HG03045 (cell line): ENCODE measurements at regions not wholly inside any gene's neighbourhood (a gene's known extent, or its start where the extent isn't known, plus 50 kb on each side); places are given as distances from the start of the nearest gene placed in this dataset.
"Not testable (repeated sequence)": the region's sequence is repeated elsewhere in the genome, so short reads cannot be mapped to it uniquely, and the experiment has no call there.

Experiments
- ATAC-seq: cut with Tn5 transposase; IDR thresholded peaks from one replicate; pipeline ENCODE4 v1.9.1; 2021; ENCODE audit warnings: mild to moderate bottlenecking, moderate library complexity; ENCODE audit not compliant: unreplicated experiment

DNA sequence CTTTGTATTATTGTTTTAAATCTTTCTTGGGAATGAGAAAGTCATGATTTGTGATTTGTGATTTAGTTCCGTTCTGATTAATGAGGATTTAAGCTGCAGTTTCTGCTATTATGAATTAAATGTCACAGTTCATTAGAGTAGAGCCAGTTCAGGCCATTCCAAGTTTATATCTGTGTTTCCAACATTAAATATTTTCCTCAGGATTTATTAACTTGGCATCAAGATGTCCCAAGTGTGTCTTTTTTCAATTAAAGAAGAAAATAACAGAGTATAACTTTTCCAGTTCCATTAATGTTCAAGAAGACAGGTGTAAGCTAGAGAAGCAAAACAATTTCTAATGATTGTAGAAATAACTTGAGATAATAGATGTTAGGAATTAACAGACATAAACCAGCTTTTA lies 1183.2 kb upstream of the CELF2 start:
- no peak for ATAC-seq

DNA sequence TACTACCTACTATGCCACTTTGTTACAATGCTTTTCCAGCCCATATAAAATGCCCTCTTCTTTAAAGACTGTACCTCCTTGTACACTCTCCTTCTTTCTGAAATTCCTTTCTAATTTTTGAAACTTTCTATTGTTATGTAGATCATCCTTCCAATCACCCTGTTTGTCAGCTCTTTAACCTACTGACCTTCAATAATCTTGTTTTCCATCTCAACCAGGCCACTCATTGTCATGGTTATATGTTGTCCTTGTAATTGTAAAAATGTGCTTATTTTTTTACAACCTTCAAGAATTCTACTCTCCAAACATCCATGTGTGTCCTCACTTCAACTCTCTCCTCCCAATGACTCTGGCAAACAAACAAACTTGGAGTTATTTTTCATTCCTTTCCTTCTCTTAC lies 1172.6 kb upstream of the CELF2 start:
- ATAC-seq: no peak

DNA sequence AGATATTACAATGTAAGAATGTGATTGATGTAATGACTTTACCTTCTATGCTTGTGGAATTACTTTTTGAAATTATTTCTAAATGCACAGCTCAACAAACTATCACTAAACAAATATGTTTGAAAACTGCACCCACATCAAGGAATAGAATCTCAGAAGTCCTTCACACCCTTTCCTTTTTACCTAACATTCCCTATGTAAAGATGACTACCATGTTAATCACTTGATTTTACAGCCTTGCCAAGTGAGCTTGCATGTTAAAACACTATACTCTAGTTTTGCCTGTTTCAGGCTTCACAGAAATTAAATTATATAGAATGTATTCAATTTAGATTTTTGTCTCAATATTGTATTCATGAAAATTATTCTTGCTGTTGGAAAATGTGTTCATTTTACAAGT lies 1169.4 kb upstream of the CELF2 start:
- no peak for ATAC-seq

DNA sequence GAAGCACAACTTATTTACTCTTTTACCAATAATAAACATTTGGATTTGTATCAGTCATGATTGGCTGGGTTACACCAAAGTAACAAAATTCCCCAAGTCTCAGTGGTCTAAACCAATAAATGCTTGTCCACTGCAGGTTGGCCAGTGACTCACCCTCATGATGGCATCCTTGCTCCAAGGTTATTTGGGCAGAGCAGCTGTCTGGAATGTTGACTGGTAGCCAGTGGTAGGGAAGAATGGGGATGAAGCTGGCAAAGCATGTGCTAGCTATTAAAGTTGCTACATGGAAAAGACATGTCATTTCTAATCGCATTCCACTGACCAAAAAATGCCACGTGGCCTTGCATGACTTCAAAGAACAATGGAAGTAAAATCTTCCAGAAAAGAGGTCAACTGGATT lies 1168.7 kb upstream of the CELF2 start:
- no peak for ATAC-seq

DNA sequence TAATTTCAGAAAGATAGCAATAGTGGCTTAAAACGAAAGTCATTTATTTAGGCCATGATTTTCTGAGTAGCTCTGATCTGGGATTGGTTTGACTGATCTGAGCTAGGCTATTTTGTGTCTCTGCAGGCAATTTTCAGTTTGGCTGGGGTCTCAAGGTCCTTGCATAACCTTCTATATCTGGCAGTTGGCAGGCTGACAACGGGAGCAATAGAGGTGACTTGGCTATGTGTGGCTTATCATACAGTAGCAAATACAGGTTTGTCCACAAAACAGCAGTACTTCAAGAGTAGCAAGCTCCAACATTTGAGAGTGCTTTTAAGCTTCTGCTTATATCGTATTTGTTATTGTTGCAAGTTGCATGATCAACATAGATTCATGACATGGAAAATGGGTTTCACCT lies 1167.3 kb upstream of the CELF2 start:
- ATAC-seq: no peak

DNA sequence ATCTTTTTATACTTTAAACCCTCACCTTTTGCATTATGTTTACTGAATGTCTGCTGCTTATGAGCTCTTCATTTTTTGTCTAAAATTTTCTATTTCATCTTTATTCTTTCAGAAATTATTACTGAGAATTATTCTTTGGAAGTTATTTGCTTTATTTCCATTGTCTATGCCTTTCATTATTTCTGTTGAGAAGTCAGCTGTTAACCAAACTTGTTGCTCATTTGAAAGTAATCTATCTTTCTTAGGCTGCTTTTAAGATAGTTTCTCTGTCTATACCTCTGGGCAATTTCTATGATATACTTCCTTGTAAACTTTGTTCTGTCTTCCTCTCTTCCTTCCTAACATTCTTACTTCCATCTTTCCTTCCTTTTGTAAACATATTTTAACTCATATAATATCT lies 1165.9 kb upstream of the CELF2 start:
- no peak for ATAC-seq

DNA sequence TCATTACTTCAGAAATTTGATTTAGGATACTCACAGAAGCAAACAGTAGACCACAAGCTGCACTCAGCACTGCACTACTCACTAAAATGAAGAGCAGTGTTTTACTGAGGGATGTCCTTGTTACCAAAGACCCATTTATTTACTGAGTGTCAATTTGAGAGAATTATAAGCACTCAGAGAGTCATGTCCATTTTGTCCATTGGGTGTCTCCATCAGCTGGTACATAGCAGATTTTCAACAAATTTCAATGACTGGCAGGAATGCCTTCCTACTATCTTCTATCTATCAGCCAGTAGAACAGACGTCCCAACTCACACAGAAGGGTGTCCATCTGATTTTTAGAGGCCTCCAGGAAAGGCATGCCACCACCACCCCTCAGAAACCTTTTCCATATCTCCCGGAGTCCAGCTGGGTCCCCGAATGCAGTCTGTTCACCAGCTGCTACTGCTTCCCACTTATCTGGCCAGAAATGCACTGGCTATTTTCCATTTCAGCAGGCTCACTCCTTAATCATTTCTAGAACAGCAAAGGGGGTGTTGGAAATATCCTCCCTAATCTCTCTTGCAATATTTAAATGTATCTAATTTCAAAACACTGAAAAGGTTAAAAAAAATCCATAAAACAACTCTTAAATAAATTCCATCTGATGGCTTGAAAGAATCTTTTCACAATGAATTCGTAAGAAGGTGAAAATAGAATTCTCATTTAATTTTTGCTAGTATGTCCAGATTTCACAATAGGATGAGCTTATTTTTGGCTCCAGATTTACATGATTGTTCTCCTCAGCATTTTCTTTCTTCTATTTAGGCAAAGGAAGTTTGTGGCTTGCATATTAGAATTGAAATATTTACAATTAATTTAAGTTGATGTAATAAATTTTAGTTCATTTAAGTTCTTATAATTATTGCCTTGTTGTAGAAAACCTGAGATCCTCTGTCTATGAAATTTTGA lies 1164.0 kb upstream of the CELF2 start:
- no peak for ATAC-seq

DNA sequence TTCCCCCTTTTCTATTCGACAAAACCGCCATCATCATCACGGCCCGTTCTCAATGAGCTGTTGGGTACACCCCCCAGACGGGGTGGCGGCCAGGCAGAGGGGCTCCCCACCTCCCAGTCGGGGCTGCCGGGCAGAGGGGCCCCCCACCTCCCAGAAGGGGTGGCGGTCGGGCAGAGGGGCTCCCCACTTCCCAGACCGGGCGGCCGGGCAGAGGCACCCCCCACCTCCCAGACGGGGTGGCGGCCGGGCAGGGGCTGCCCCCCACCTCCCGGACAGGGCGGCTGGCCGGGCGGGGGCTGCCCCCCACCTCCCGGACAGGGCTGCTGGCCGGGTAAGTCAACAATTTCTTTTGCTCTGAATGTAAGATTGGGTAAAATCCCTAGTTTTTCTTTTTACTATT lies 1162.2 kb upstream of the CELF2 start:
- ATAC-seq: not testable (repeated sequence)

DNA sequence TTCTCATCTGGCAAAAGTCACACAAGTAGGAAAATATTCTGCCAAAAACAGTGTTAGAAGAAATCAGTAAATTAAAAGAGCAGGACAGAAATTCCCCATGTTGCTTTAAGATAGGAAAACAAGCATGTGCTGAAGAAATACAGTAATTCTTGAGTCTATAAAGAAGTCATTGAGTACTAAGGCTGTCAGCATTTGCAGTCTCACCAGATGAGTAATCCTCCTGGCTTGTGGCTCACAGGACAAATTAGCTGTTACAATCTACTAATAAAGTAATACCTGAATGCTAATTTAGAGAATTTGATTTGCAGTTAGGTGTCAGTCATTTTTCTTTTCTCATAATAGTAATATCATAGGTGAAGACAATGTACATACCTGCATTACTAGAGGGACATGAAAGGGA lies 1158.9 kb upstream of the CELF2 start:
- ATAC-seq: no peak

DNA sequence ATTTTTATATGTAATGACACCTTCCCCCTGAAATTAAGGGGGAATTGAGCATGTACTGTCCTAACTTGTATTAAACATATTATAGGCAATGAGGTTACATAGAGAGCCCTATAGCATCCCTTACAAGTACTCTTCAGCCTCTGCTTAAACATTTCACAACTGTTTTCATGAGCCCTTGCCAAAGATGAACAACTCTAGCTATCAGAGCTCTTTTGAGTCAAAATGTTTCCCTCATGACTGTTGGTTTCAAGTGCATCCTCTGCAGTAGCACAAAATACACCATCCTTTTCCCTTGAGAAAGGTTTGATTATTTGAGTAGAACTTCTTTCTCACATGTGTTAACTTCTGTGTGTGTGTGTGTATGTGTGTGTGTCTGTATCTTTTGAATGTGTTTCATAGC lies 1157.6 kb upstream of the CELF2 start:
- no peak for ATAC-seq

DNA sequence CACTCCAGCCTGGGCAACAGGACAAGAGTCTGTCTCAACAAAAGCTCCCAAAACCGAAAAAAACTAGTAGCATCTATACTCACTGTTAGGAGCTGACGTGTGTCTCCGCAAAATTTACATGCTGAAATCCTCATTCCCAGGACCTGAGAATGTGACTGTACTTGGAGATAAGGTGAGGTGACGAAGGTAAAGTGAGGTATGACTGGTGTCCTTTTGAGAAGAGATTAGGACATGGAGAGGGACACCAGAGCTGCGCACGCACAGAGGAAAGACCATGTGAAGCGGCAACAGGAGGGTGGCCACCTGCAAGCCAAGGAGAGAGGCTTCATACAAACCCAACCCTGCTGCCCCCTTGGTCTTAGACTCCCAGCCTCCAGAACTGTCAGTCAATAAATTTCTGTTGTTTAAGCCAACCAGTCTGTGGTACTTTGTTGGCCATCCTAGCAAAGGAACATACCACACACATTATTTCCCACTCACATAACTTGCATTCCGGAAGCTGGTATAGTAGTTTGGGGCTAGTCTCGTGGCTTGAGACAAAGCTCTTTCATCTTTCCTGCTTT lies 1154.0 kb upstream of the CELF2 start:
- ATAC-seq: no peak

DNA sequence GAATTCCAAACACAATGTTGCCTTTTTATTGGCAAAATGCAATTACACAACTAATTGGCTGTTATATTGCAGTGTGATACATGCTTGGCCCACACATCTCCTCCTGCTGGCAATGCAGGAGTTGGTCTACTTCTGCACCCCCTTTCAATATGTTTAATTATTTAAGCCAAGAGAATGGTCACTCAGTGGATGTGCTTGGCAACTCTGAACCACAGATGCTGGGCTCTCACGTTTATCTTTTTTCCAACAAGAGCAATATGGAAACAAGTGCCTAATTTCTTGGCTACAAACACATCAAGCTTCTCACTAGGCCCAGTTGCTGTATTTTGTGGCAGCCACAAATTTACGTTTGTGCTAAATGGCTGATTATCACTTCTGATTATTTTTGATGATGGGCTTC lies 1149.2 kb upstream of the CELF2 start:
- no peak for ATAC-seq

DNA sequence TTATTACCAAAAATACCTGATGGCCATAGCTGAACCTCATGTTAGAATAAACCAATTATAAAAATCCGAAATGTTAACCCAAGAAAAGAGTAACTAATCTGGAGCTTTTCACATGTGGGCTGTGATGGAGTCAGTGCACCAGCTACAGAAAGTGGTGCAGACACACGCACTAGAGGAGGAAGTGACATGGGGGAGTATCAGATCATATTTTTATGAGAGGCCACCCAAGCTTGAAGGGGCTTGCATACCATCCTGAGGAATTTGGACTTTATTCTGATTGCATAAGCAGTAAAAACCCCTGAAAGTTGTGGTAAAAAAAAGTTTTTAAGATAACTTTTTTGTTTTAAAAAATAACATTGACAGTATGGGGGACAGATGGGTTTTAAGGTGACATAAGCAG lies 1148.5 kb upstream of the CELF2 start:
- no peak for ATAC-seq

DNA sequence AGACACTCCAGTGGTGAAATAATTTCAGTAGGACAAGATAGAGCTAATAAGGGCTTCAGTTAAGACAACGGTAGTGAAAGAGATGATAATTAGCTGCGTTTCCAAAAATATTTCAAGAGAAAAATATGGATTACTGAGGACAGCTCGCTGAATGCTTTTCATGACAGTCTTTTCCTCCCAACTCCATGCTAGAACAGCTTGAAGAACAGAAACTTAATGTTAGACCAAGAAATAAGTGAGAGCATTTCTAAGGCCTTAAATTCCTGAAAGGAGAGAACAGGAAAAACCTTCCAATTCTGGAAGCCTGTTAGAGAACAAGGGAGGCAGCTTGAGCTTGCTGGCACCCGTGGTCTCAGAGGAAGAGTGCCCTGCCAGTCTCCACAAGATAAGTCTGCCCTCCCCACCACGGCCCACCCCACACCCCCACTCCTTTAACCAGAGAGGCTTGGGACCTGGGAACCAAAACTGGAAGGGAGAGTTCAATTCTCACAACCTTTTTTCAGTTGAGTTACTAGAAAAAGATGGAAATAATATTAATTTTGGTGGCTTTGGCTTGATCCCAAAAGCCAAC lies 1148.0 kb upstream of the CELF2 start:
- ATAC-seq: no peak

DNA sequence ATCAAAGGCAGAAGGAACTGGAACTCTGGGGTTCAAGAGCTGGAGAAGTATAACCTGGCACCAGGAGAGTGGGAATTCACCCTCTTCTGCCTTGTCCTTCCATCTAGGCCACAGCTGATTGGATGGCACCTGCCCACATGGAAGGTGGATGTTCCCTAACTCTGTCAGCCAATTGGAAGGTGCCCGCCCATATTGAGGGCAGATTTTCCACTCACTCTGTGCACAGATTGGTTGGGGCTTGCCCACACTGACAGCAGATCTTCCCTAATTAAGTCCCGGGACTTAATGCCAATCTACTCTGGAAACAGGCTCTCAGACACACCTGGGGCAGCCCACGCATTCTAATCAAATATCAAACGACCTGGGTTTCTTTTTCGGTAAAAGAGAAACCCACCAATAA lies 1142.3 kb upstream of the CELF2 start:
- no peak for ATAC-seq

DNA sequence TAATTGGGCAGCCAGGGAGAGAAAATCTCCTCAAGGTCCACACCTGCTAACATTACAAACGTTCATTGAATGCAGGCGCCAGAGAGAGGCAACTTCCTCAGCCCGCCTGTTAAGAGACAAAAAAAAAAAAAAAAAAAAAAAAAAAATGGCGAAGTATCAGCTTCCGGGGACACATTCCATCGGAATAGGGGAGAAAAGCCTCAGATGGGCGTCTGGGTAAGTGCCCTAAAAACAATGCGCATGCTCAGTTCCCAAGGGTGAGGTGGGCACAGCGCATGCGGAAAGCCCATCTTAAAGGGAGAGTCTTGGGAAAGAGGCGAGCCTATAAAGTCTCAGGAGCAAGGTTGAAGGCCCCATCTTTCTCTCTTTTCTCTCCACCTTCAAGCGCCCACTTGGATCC lies 1139.7 kb upstream of the CELF2 start:
- no peak for ATAC-seq

DNA sequence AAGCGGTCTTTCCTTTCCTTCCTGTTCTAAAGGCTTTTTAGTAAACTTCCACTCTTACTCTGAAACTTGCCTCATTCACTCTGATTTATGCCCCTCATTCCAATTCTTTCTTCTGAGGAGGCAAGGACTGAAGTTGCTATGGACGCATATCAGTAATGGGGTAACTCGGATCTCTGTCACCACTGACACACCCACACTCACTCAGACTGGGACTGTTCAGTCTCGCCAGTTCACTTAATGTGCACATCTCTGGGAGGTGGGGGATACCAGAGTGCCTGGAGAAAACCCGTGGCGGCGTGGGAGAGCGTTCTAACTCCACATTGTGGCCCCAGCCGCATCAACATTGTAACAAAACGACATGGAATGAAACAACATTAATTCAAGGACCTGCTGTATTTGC lies 1139.3 kb upstream of the CELF2 start:
- ATAC-seq: no peak

DNA sequence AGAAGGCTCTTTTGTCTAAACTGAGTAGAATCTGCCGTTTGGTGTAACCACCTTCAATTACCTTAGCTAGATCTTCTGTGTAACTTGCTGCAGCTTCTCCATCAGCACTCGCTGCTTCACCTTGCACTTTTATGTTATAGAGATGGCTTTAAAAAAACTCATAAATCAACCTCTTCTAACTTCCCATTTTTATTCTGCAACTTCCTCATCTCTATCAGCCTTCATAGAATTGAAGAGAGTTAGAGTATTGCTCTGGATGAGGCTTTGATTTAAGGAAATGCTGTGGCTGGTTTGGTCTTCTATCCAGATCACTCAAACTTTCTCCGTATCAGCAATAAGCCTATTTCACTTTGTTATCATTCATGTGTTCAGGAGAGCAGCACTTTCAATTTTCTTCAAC lies 1131.9 kb upstream of the CELF2 start:
- ATAC-seq: no peak

DNA sequence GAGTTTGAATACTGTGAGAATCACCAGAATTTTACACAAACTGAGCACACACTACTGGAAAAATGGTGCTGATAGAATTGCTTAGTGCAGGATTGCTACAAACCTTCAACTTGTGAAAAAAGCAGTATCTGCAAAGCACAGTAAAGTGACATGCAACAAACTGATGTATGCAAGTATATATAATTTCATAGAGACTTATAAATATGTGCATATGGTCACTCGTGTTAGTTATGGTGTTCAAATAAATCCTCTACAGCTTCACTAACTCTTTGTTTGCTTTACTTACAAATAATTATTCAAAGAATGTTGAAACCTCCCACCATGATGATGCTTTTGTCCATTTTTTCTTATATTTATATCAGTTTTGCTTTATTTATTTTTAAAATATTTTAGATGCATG lies 1130.9 kb upstream of the CELF2 start:
- no peak for ATAC-seq

DNA sequence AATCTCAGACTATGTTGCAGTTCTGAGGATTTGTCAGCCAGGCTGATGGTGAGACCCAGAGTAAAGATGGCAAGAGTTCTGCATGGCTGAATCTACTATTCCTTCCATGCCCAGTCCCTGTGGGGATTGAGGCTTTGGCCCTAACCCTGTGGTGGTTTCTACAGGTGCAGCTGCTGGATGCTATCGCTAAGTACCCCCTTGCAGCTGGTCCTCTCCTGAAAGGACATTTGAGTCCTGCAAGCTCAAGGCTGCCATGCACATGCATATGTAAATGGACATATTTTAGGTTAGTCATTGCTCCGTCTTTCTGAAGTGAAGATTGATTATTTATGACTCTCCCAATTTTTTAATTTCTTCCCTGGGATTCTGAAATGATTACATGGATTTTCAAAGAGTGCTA lies 1122.2 kb upstream of the CELF2 start:
- no peak for ATAC-seq

DNA sequence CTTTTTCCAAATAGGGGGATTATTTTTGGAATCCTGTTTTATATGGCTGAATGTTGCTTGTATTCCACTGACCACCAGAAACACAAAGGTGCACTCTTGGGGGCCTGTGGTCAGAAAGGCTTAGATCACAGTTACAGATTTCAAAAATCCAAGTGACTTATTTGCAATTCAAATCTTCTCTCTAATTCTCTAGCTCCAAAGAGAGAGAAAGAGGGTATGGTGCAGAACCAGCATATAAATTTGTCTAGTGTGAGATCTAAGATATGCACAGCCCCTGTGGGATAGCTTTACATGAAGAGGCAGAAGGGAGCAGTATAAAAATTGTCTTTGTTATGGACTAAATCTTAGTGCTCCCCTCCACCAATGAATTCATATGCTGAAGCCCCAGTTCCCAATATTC lies 1121.7 kb upstream of the CELF2 start:
- no peak for ATAC-seq

DNA sequence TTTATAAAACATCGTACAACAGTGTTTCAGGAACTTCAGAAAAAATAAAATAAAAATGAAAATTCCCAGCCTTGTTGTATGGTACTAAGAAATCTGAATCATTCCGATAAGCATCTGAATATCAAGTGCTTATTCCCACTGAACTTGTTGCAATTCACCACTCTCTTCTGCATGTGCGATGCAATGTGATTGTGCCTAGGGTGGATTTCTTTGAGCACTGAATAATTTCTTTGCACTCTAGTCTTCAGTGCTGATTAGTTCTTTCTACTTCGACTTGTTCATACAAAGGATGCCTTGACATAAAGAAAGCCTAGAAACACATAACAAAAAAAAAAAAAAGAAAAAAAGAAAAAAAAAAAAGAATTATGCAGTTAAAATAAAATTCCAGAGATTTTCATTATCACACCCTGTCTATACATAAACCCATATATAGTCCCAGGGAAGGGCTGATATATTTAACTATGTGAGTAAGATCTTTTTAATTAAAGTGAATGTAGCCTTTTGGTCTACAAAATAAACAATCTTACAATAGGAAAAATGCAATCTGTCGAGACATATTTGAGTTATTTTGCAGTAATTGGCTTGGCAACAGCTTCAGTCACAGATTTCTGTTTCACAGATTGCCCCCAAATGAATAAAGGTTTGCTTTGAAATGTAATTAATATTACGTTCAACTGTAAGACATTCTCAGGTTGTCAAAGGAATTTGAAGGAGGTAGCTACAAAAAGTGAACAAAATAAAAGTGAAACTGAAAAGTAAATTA lies 1118.9 kb upstream of the CELF2 start:
- no peak for ATAC-seq
